Gastrocnemius medialis (tissue), 4 donors: ENCODE measurements at regions not wholly inside any gene's neighbourhood (a gene's known extent, or its start where the extent isn't known, plus 50 kb on each side); places are given as distances from the start of the nearest gene placed in this dataset.

Source experiments
- ATAC-seq, 2 donors: fragments of 150-250 bp; one replicate each; pipeline ENCODE4 v1.9.1; 2016
- DNase-seq, 2 donors: peaks; one replicate each; pipeline ENCODE4 v3.0.0-alpha.2; 2019
- H3K27ac ChIP-seq, 4 donors: fragments of 200-600 bp; sonication (generic); 1 replicate in 1 of 4; 2 replicates in 3 of 4; pipeline ENCODE4 v1.5.1; 2016 to 2018; ENCODE audit warnings: mild to moderate bottlenecking in 2 of 4, moderate library complexity in 1 of 4
- H3K27me3 ChIP-seq, 3 donors: fragments of 200-600 bp; sonication (generic) in 2 of 3; 1 replicate in 1 of 3; 2 replicates in 2 of 3; pipeline versions ENCODE4 v1.5.1 to v1.6.0; 2016 to 2019; ENCODE audit warnings: mild to moderate bottlenecking in 1 of 3, moderate library complexity in 1 of 3
- H3K36me3 ChIP-seq, 2 donors: fragments of 200-600 bp; sonication (generic) in 1 of 2; one replicate each; pipeline ENCODE4 v1.5.1; 2017 to 2018
- H3K4me1 ChIP-seq, 2 donors: fragments of 200-600 bp; sonication (generic) in 1 of 2; one replicate each; pipeline ENCODE4 v1.5.1; 2016 to 2017; ENCODE audit warnings: mild to moderate bottlenecking in 2 of 2
- H3K4me3 ChIP-seq, 4 donors: fragments of 200-600 bp; sonication (generic) in 3 of 4; 1 replicate in 1 of 4; 2 replicates in 3 of 4; pipeline ENCODE4 v1.5.1; 2016 to 2019; ENCODE audit warnings: mild to moderate bottlenecking in 2 of 4
- H3K9me3 ChIP-seq, 3 donors: fragments of 200-600 bp; sonication (generic) in 2 of 3; 1 replicate in 1 of 3; 2 replicates in 2 of 3; pipeline ENCODE4 v1.5.1; 2016 to 2019
- CTCF ChIP-seq, 5 experiments: fragments of 450-650 bp in 3 of 5; fragments of 200-600 bp in 2 of 5; sonication (generic) in 2 of 5; IDR thresholded peaks in 4 of 5; conservative IDR thresholded peaks in 1 of 5; 1 replicate in 4 of 5; 2 replicates in 1 of 5; pipeline ENCODE4 v1.5.1; 2016 to 2019; ENCODE audit warnings: antibody characterized with exemption in 5 of 5, mild to moderate bottlenecking in 3 of 5, moderate library complexity in 3 of 5
- POLR2A ChIP-seq, 2 donors: fragments of 450-650 bp; IDR thresholded peaks; one replicate each; pipeline ENCODE4 v1.6.1; 2017; ENCODE audit warnings: antibody characterized with exemption in 2 of 2, mild to moderate bottlenecking in 2 of 2, moderate library complexity in 2 of 2
- in situ Hi-C, 4 donors: fragments of 200-750 bp; cut with MboI; loops; one replicate each; pipeline versions ENCODE4 v1.15.0 to v1.8.0; 2017; ENCODE audit warnings: low sequenced_read_pairs in 4 of 4
- intact Hi-C: fragments of 100-400 bp; cut with DNase I; formaldehyde crosslinking; loops from one replicate; pipeline ENCODE4 v1.15.1; 2023; ENCODE audit warnings: low total_unique reads

GRCh38 chr18:1627494-1627893 lies 722.8 kb downstream of the ADCYAP1 start:
- TF ChIP-seq CTCF (IDR thresholded peaks at IDR 0.05 in 4 of 5, conservative IDR thresholded peaks at IDR 0.05 in 1 of 5) (no peak), POLR2A (IDR thresholded peaks at IDR 0.05) (no peak)
- no peak for ATAC-seq

GRCh38 chr18:1648712-1649111 lies 744.0 kb downstream of the ADCYAP1 start:
- Histone ChIP-seq H3K9me3 (no peaks in the 10 kb centered on the region), H3K4me3 (no peak overlapping the region), H3K36me3 (no peaks in the 10 kb centered on the region), H3K27me3 (no peaks in the 10 kb centered on the region), H3K27ac (no peak overlapping the region), H3K4me1 (no peaks in the 10 kb centered on the region)
- intact Hi-C loops = no loop called here
- ATAC-seq = no peak
- TF ChIP-seq POLR2A (IDR thresholded peaks at IDR 0.05) = no peak
- no peak for TF ChIP-seq CTCF (IDR thresholded peaks at IDR 0.05 in 4 of 5, conservative IDR thresholded peaks at IDR 0.05 in 1 of 5)
- in situ Hi-C loops = no loop called here
- DNase-seq = no peak

More at GRCh38 chr18:1627494-1627893, 722.8 kb downstream of the ADCYAP1 start:
- intact Hi-C loops (no loop called here), in situ Hi-C loops (no loop called here)
- Histone ChIP-seq H3K4me1 (no peaks in the 10 kb centered on the region), H3K36me3 (no peaks in the 10 kb centered on the region), H3K27me3 (no peaks in the 10 kb centered on the region), H3K9me3 (no peaks in the 10 kb centered on the region), H3K27ac (no peak overlapping the region), H3K4me3 (no peak overlapping the region)
- DNase-seq = no peak

GRCh38 chr18:1652018-1652417 lies 747.3 kb downstream of the ADCYAP1 start:
- intact Hi-C loops = no loop called here
- no peak for ATAC-seq
- Histone ChIP-seq H3K4me1 (no peaks in the 10 kb centered on the region), H3K27me3 (no peaks in the 10 kb centered on the region), H3K27ac (no peak overlapping the region), H3K4me3 (no peak overlapping the region), H3K36me3 (no peaks in the 10 kb centered on the region), H3K9me3 (no peaks in the 10 kb centered on the region)
- no peak for DNase-seq
- TF ChIP-seq POLR2A (IDR thresholded peaks at IDR 0.05) (no peak), CTCF (IDR thresholded peaks at IDR 0.05 in 4 of 5, conservative IDR thresholded peaks at IDR 0.05 in 1 of 5) (no peak)
- in situ Hi-C loops = no loop called here

- H3K27me3 ChIP-seq = no peaks in the 10 kb centered on the region
- ATAC-seq = no peak
- in situ Hi-C loops = no loop called here
- DNase-seq = no peak
- no peaks in the 10 kb centered on the region for H3K9me3 ChIP-seq
- no peaks in the 10 kb centered on the region for H3K4me1 ChIP-seq
- intact Hi-C loops = no loop called here
- TF ChIP-seq POLR2A (IDR thresholded peaks at IDR 0.05) = no peak
- no peak for TF ChIP-seq CTCF (IDR thresholded peaks at IDR 0.05 in 4 of 5, conservative IDR thresholded peaks at IDR 0.05 in 1 of 5)
- no peak overlapping the region for H3K27ac ChIP-seq
- no peaks in the 10 kb centered on the region for H3K36me3 ChIP-seq
- no peak overlapping the region for H3K4me3 ChIP-seq
Measured at GRCh38 chr18:1653873-1654272, 749.2 kb downstream of the ADCYAP1 start.

DNA sequence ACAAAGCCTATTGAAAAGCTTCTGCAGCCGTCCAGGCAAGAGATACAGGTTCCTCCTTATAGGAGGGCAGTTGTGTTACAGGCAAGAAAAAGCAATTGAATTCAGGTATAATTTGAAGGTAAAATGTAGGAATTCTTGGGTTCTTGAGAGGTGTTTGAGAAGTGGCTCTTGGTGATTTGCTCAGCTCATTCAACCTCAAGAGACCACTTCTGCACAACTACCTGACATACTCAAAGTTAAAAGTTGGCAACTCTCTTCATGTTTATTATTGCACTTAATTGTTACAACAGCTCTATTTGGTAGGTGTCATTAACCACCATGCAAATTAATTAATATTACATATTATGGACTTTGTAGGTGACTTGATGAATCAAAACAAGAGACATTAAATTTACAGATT lies 753.2 kb downstream of the ADCYAP1 start:
- Histone ChIP-seq H3K9me3 (no peaks in the 10 kb centered on the region), H3K4me3 (no peak overlapping the region), H3K27me3 (no peaks in the 10 kb centered on the region), H3K4me1 (no peaks in the 10 kb centered on the region), H3K27ac (no peak overlapping the region), H3K36me3 (no peaks in the 10 kb centered on the region)
- ATAC-seq = no peak
- intact Hi-C loops (no loop called here), in situ Hi-C loops (no loop called here)
- no peak for TF ChIP-seq POLR2A (IDR thresholded peaks at IDR 0.05)
- DNase-seq = no peak
